ENCODE measurements at regions not wholly inside any gene's neighbourhood (a gene's known extent, or its start where the extent isn't known, plus 50 kb on each side); places are given as distances from the start of the nearest gene placed in this dataset.

DNA sequence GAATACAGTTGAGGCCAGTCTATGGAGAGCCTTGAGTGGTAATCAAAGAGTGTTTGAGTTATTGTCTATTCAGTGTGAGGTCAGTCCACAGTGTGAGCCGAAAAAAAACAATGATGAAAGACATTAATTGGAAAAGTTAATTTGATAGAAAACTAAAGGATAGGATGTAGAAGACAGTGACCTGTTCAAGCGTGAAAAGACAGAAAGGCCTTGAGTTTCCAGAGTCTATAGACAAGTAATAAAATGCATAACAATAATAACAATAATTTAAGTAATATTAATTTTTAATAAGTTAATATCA lies 90.4 kb downstream of the SLC30A10 start:
- no peaks in the 10 kb centered on the region for H3K36me3 ChIP-seq (replicated peaks in 1 of 2; ENCODE audit: control insufficient read depth in 1 of 2, insufficient read depth in 2 of 2, low read length in 2 of 2)
- intact Hi-C loops (cut with micrococcal nuclease; ENCODE audit: unreplicated experiment), result loop anchor here (1.0 to 10.0 kb wide), 6 partner anchors 44 to 377 kb away; partner anchors contain the start of gene SLC30A10
- 0 out of 5 replicates have a peak, but pooled peaks cover 0 to 4% of the 10 kb centered on the region in 2 experiments for H3K27me3 ChIP-seq (ENCODE audit: control insufficient read depth in 1 of 2, insufficient read depth in 2 of 2, low read length in 2 of 2)
- DNase-seq (ENCODE audit: low spot score) (no peak), FAIRE-seq (no peak), ATAC-seq (no peak)
- H3K79me2 ChIP-seq (ENCODE audit: insufficient read depth, low read length), result no peaks in the 10 kb centered on the region
- no peaks in the 10 kb centered on the region for H4K20me1 ChIP-seq (ENCODE audit: insufficient read depth, low read length)
- no peak overlapping the region for H3K4me3 ChIP-seq (replicated peaks in 1 of 3; ENCODE audit: insufficient read depth in 1 of 3, low read depth in 2 of 3, low read length in 3 of 3)
- BruUV-seq (replicated peaks), result no TSS peak
- H3K27ac ChIP-seq (ENCODE audit: extremely low read length, insufficient read depth, low read length), result no peak overlapping the region
- no peak overlapping the region for H3K4me2 ChIP-seq (ENCODE audit: low read depth, low read length)
- CTCF ChIA-PET (ENCODE audit: low intra/inter-chr PET ratio, low total read pairs), result no interaction called here
- POLR2A ChIA-PET, result no interaction called here
- peaks cover 9% of the 10 kb centered on the region for H3K4me1 ChIP-seq (ENCODE audit: insufficient read depth, low read length)
- H2AFZ ChIP-seq (ENCODE audit: low read length), result no peak overlapping the region
- H3K9me3 ChIP-seq (ENCODE audit: low read length), result no peaks in the 10 kb centered on the region
- no peak overlapping the region for H3K9ac ChIP-seq (ENCODE audit: insufficient read depth, low read depth, low read length)
- in situ Hi-C loops (cut with HindIII; ENCODE audit: extremely low pct_ligation_motif_present, low pct_unique_long_range_greater_than_20kb), result loop anchor here (10.0 kb wide), 1 partner anchor 287 kb away; no protein-coding TSS in a partner anchor
- WGBS (ENCODE audit: low lambda C conversion rate), result 33% methylated on average over 2 of the region's 2 CpGs
- TF ChIP-seq ZBTB14 (CRISPR knock-in tag; IDR thresholded peaks at IDR 0.05) (no peak), ZZZ3 (CRISPR knock-in tag; IDR thresholded peaks at IDR 0.05; ENCODE audit: borderline replicate concordance) (no peak), ZNF737 (CRISPR knock-in tag; IDR thresholded peaks at IDR 0.05; ENCODE audit: borderline replicate concordance) (no peak), ZNF547 (CRISPR knock-in tag; IDR thresholded peaks at IDR 0.05) (no peak), GTF3A (CRISPR knock-in tag; conservative IDR thresholded peaks at IDR 0.05) (no peak), SMARCE1 (IDR thresholded peaks at IDR 0.05; ENCODE audit: borderline replicate concordance) (no peak), ZNF7 (CRISPR knock-in tag; IDR thresholded peaks at IDR 0.05) (no peak), NFYC (CRISPR knock-in tag; IDR thresholded peaks at IDR 0.05) (no peak), ZNF280B (CRISPR knock-in tag; IDR thresholded peaks at IDR 0.05; ENCODE audit: borderline replicate concordance) (no peak), ARNT (IDR thresholded peaks at IDR 0.05) (no peak), ZBTB7B (CRISPR knock-in tag; IDR thresholded peaks at IDR 0.05) (no peak), GABPA (IDR thresholded peaks at IDR 0.05; ENCODE audit: low read depth, low read length) (no peak), GABPA (CRISPR knock-in tag; IDR thresholded peaks at IDR 0.05; ENCODE audit: low read depth) (no peak), THYN1 (CRISPR knock-in tag; IDR thresholded peaks at IDR 0.05; ENCODE audit: borderline replicate concordance, low read depth) (no peak), ZNF138 (CRISPR knock-in tag; IDR thresholded peaks at IDR 0.05; ENCODE audit: low read depth) (no peak), MAFG (CRISPR knock-in tag; IDR thresholded peaks at IDR 0.05) (no peak), SIX1 (CRISPR knock-in tag; IDR thresholded peaks at IDR 0.05; ENCODE audit: borderline replicate concordance) (no peak)
- TF ChIP-seq, protein P1, sequence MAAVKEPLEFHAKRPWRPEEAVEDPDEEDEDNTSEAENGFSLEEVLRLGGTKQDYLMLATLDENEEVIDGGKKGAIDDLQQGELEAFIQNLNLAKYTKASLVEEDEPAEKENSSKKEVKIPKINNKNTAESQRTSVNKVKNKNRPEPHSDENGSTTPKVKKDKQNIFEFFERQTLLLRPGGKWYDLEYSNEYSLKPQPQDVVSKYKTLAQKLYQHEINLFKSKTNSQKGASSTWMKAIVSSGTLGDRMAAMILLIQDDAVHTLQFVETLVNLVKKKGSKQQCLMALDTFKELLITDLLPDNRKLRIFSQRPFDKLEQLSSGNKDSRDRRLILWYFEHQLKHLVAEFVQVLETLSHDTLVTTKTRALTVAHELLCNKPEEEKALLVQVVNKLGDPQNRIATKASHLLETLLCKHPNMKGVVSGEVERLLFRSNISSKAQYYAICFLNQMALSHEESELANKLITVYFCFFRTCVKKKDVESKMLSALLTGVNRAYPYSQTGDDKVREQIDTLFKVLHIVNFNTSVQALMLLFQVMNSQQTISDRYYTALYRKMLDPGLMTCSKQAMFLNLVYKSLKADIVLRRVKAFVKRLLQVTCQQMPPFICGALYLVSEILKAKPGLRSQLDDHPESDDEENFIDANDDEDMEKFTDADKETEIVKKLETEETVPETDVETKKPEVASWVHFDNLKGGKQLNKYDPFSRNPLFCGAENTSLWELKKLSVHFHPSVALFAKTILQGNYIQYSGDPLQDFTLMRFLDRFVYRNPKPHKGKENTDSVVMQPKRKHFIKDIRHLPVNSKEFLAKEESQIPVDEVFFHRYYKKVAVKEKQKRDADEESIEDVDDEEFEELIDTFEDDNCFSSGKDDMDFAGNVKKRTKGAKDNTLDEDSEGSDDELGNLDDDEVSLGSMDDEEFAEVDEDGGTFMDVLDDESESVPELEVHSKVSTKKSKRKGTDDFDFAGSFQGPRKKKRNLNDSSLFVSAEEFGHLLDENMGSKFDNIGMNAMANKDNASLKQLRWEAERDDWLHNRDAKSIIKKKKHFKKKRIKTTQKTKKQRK (IDR thresholded peaks at IDR 0.05; ENCODE audit: low read length), result no peak

Data from HepG2 (cell line).